ENCODE measurements at regions not wholly inside any gene's neighbourhood (a gene's known extent, or its start where the extent isn't known, plus 50 kb on each side); places are given as distances from the start of the nearest gene placed in this dataset.

- no peak overlapping the region for H3K27ac ChIP-seq (ENCODE audit: low read depth, low read length)
- no peaks in the 10 kb centered on the region; the same call in 1 of the 2 replicates for H3K9me3 ChIP-seq (ENCODE audit: control insufficient read depth, insufficient read depth, low read length)
- DNase-seq (ENCODE audit: low read depth, low spot score) = no peak
- ChIA-PET CTCF (no interaction called here), POLR2A (no interaction called here)
- TF ChIP-seq CTCF (IDR thresholded peaks at IDR 0.05; ENCODE audit: low read depth, low read length) = 0 out of 2 replicates have a peak, but pooled peaks have one; percentile 14
- peaks cover 9% of the 10 kb centered on the region for H3K27me3 ChIP-seq (ENCODE audit: control insufficient read depth, insufficient read depth, low read length)
- H3K4me3 ChIP-seq (ENCODE audit: low read depth, low read length) = no peak overlapping the region
These were observed 321.0 kb upstream of the HS6ST1 start for GRCh38 chr2:128639693-128640092.

GRCh38 chr2:128640166-128640844 is 321.6 kb upstream of the HS6ST1 start:
- Histone ChIP-seq H3K9me3 (ENCODE audit: control insufficient read depth, insufficient read depth, low read length) (no peaks in the 10 kb centered on the region; the same call in 1 of the 2 replicates), H3K4me3 (ENCODE audit: low read depth, low read length) (no peak overlapping the region), H3K27ac (ENCODE audit: low read depth, low read length) (no peak overlapping the region), H3K27me3 (ENCODE audit: control insufficient read depth, insufficient read depth, low read length) (peaks cover 9% of the 10 kb centered on the region)
- CTCF ChIA-PET = no interaction called here
- DNase-seq (ENCODE audit: low read depth, low spot score) = no peak
- peak; percentile 25 for TF ChIP-seq CTCF (IDR thresholded peaks at IDR 0.05; ENCODE audit: low read depth, low read length)
- POLR2A ChIA-PET = no interaction called here

GRCh38 chr2:128640845-128641360 is 322.2 kb upstream of the HS6ST1 start:
- CTCF ChIA-PET = no interaction called here
- TF ChIP-seq CTCF (IDR thresholded peaks at IDR 0.05; ENCODE audit: low read depth, low read length) = no peak
- no peak for DNase-seq (ENCODE audit: low read depth, low spot score)
- no peak overlapping the region for H3K4me3 ChIP-seq (ENCODE audit: low read depth, low read length)
- POLR2A ChIA-PET = no interaction called here
- H3K27ac ChIP-seq (ENCODE audit: low read depth, low read length) = no peak overlapping the region
- H3K9me3 ChIP-seq (ENCODE audit: control insufficient read depth, insufficient read depth, low read length) = no peaks in the 10 kb centered on the region; the same call in 1 of the 2 replicates
- peaks cover 10% of the 10 kb centered on the region for H3K27me3 ChIP-seq (ENCODE audit: control insufficient read depth, insufficient read depth, low read length)

- no peak for TF ChIP-seq CTCF (IDR thresholded peaks at IDR 0.05; ENCODE audit: low read depth, low read length)
- no peaks in the 10 kb centered on the region; the same call in 1 of the 2 replicates for H3K9me3 ChIP-seq (ENCODE audit: control insufficient read depth, insufficient read depth, low read length)
- CTCF ChIA-PET = no interaction called here
These were observed 322.9 kb upstream of the HS6ST1 start for GRCh38 chr2:128641421-128642080.

GRCh38 chr2:128642316-128642715 is 323.6 kb upstream of the HS6ST1 start:
- TF ChIP-seq CTCF (IDR thresholded peaks at IDR 0.05; ENCODE audit: low read depth, low read length) = no peak
- DNase-seq (ENCODE audit: low read depth, low spot score) = no peak
- CTCF ChIA-PET = no interaction called here

More at GRCh38 chr2:128641421-128642080, 322.9 kb upstream of the HS6ST1 start:
- POLR2A ChIA-PET = no interaction called here
- Histone ChIP-seq H3K27me3 (ENCODE audit: control insufficient read depth, insufficient read depth, low read length) (peaks cover 14% of the 10 kb centered on the region), H3K4me3 (ENCODE audit: low read depth, low read length) (no peak overlapping the region), H3K27ac (ENCODE audit: low read depth, low read length) (no peak overlapping the region)
- DNase-seq (ENCODE audit: low read depth, low spot score) = no peak

More at GRCh38 chr2:128642316-128642715, 323.6 kb upstream of the HS6ST1 start:
- no peaks in the 10 kb centered on the region; the same call in 1 of the 2 replicates for H3K9me3 ChIP-seq (ENCODE audit: control insufficient read depth, insufficient read depth, low read length)
- no peak overlapping the region for H3K4me3 ChIP-seq (ENCODE audit: low read depth, low read length)
- POLR2A ChIA-PET = no interaction called here
- H3K27ac ChIP-seq (ENCODE audit: low read depth, low read length) = no peak overlapping the region
- H3K27me3 ChIP-seq (ENCODE audit: control insufficient read depth, insufficient read depth, low read length) = peaks cover 14% of the 10 kb centered on the region

Data from AG04450 (cell line).